Suppressor macrophage treated with lipopolysaccharide for 4 hours (primary cell): ENCODE measurements at regions not wholly inside any gene's neighbourhood (a gene's known extent, or its start where the extent isn't known, plus 50 kb on each side); places are given as distances from the start of the nearest gene placed in this dataset.

Source experiments
- DNase-seq: peaks from one replicate; pipeline ENCODE4 v3.0.0-alpha.2; 2020

DNA sequence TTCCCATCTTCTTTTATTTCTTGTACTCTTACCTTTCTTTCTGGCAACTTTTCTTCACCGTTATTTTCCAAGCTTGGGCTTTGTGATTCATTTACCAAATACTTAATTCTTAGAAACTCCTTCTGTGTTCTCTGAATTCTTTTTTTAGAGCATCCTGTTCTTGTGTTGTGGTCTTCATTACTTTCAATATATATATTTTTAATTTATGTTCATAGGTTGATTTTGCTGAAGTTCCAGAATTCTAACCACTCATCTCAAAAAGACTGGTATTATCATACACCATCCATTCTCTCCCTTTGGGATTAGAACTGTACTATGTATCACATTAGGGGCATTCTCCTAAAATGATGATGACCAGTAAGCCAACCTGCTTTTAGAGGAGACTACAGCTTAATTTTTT is 362.3 kb upstream of the CBLB start:
- no peak for DNase-seq

- DNase-seq, result no peak
Measured at GRCh38 chr3:106232956-106233355, 364.1 kb upstream of the CBLB start.

- no peak for DNase-seq
Measured at GRCh38 chr3:106239195-106239697, 370.4 kb upstream of the CBLB start.

DNA sequence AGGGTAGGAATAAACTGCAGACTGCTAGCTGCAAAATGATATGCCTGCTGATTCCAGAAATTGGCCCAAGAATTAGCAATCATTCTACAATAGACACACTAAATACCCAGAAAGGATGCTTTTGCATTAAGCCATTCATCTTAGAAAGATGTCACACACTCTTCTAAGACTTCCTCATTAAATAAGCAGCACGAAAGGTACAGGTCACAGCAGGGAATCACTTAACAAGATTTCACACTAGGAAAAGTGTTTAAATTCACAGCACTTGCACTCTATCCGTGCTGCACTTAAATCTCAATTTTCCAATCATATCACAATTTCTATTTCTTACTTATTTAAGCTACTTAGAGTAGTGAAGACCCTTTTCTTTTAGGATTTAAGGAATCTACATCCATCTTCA is 372.8 kb upstream of the CBLB start:
- DNase-seq, result no peak

DNA sequence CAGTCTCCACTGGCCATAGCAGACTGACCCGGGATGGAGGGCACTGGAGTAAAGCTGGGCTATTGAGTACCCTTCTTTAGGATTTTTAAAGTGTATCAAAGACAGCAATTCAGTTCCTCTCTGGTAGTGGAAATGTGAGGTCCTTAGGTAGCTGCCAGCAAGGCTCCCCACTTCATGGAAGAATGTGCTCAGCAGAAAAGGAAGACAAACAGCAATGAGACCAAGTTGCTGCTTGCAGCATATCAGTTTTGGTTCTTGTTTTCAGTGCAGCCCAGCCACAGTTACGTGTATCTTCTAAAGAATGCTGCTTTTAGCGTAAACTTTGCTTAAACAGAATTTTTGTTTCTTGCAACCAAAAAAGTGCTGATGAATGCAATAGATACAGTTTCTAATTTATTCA is 374.0 kb upstream of the CBLB start:
- DNase-seq, result no peak

DNA sequence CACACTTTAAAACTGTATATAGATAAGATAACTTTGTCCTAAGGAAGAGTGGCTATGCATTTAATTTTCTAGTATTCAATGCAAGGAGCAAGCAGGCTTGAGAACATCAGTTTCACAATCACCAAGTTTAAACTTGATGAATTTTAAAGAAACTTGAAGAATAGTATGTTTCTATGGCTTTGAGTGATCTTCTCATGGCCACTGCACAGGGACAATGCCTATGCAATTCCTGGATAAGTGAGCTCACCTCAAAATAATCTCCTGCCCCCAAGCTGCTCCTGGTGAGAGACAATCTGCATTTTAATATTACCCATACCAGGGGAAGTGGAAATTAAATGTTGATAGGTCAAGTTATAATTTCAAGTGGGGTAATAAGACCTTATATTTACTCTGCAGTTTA is 376.6 kb upstream of the CBLB start:
- DNase-seq, result no peak

DNA sequence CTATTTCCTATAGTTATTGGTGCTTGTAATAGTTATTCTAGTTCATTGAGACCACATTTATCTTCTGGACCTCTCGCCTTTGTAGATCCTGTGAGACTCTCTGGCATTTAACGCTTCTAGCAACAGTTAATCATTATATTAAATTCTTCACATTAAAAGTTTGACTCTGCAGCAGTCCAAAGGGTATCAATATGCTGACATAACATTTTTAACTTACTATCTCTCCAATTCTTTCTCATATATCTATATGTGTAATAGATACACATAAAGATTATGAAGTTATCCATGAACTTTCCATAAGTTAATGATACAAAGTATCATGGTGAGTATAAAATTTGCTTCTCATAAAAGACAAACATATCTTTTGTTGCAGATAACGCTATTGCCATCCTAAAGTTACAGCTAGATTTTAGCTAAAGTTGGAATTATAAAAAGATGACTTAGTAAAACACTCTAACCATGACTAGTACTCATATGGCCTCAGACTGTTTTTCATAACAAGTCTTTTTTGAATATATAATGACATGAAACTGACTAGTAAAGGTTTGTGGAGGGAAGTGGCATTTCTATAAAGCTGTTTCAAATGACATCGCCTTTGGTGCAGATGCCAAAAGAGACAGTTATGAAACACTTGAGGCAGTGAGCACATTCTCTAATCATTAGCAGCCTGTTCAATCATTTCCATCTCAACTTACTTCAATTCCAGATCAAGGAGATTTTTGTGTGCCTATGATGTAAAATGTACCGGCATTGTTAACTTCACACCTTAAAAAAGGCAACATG is 379.3 kb upstream of the CBLB start:
- DNase-seq, result peak; percentile 6

DNA sequence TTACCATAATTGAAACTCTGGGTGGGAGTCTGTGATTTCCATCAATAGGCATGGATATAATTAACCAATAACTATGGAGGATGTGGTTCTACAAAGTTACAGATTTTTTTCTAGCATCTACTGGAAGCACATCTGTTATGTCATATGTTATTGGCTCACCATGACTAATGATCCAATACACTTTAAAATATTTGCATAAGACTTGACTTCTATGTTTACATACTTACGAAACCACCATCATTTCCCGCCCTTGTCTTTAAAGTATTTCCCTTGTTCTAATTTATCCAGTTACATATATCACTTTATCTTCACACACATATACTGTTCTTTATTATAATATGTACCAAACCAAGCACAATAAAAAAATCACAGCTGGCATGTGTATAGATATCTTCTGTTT is 380.3 kb upstream of the CBLB start:
- peak; percentile 7 for DNase-seq

- no peak for DNase-seq
Measured at GRCh38 chr3:106249981-106250380, 381.2 kb upstream of the CBLB start.

DNA sequence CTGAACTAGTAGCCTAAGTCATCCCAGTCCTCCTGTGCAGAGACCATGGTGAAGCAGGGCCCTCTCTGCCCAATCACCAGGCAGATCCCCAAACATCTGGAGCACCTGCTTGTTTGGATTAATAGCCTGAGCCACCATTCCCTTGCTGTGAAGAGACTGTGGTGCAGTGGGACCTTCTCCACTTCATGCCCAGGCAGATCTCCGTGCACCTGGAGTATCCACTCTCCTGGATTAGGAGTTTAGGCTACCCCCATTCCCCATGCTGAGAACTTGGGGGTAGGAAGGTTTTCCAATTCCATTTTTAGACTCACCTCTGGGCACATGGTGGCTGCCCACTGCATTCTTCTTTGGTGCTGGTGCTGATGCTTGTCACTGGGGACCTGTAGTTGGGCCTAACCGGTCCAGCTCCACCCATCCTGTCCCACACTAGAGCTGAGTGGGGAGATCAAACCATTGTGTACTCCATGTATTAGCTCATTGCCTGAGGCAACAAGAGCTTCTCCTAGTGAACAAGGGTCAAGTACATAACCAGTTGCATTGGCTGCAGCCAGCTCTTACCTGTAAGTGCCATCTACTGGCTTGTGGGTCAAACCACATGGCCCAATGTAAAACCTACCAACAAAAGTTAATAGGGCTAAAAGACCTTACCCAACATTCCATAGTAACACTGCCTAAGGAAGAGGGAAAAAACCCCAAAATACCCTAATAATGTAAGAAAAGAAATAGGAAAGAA is 382.5 kb upstream of the CBLB start:
- no peak for DNase-seq

GRCh38 chr3:106255870-106256248 is 387.0 kb upstream of the CBLB start:
- DNase-seq, result no peak

DNA sequence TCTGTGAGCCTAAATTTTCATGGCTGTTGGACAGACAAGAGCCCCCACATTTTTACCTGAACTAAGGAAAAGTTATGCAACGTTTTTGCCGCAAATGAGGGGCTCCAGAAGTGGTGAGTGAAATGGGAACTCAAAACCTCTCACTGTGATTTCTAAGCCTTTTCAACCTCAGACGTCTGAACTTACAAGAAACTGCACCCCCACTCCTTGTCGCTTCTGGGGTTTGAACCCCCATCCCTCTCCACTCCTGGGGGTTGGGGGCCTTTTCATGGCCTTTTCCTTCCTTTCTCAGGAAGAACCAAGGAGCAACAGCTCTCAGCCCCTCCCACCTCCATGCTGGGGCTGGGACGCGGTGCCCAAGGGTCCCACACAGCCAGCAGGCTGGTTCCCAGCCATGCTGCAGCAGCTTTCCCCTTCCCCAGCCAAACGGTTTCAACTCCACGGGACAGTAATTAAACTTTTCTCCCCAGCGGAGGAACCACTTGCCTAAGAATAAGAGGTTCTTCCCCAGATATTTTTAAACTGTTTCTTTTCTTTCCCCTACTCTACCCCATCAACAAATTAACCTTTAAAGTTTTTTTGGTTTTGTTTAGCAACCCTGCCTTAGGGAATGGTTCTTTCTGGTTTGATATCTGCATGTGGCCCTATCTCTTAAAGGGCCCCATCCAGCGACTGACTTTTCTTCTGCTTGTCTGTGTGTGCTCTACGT is 387.6 kb upstream of the CBLB start:
- no peak for DNase-seq

DNA sequence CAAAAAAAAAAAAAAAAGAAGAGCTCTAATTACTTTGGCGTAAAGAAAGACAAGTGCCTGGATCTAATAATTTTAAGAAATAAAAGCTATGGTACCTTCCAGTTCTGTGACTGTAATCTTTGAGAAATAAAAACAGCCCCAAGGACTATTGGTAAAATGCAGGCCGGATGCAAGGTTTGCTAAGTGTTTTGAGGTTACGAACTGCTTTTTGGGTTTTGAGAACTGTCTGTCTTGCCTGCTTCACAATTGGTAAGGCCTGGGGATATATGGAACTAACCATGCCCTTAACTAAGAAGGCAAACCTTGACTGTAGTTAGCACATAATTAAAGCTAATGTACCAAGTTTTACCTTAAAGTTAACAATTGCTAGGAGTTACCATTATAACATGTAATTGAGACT is 388.4 kb upstream of the CBLB start:
- no peak for DNase-seq

GRCh38 chr3:106261396-106261795 is 392.6 kb upstream of the CBLB start:
- DNase-seq, result no peak

DNA sequence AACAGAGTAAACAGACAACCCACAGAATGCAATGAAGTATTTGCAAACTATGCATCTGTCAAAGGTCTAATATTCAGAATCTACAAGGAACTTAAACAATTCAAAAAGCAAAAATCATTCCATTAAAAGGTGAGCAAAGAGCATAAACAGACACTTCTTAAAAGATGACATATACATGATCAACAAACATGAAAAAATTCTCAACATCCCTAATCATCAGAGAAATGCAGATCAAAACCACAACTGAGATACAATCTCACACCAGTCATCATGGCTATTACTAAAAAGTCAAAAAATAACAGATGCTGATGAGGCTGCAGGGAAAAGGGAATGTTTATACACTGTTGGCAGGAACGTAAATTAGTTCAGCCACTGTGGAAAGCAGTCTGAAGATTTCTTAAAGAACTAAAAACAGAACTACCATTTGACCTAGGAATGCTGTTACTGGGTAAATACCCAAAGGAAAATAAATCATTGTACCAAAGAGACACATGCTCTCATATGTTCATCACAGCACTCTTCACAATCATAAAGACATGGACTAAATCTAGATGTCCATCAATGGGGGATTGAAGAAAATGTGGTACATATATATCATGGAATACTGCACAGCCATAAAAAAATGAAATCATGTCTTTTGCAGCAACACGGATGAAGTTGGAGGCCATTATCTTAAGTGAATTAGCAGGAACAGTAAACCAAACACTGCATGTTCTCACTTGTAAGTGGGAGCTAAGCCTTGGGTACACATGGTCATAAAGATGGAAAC is 393.3 kb upstream of the CBLB start:
- DNase-seq, result no peak

- DNase-seq, result no peak
Measured at GRCh38 chr3:106263011-106263410, 394.2 kb upstream of the CBLB start.

DNA sequence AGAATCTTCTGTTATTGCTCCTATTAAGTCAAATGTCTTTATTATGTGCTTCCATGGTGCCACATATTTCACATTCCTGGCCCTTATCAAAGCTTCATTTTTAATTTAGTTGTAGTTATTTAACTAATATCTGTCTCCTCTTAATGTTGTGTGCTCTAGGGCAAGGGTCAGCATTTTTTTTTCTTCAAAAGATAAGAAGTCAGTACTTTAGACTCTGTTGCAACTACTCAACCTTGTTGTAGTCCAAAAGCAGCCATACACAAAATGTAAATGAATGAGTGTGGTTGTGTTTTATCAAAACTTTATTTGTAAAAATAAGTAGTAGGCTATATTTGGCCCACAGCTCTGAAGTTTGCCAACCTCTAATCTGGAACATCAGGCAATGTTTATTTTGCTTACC is 394.7 kb upstream of the CBLB start:
- DNase-seq, result no peak

DNA sequence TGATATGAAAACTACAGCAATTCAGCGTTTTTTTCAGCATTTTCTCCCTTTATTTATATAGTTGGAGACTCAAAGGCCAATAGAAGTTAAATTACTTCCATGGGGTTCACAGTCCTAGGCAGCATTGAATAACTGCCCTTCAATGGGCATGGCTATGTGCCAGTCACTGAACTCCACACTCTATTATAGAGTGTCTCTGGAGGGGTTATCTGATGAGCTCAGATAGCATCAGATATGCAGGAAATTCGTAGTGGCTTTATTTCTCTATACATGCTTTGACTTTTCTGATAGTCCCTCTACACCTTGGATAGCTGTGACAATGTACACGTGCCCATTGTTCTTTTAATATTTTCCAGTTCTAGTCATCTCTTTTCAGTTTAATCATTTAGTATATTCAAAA is 396.9 kb upstream of the CBLB start:
- no peak for DNase-seq

GRCh38 chr3:106268696-106269095 is 399.9 kb upstream of the CBLB start:
- DNase-seq, result no peak

DNA sequence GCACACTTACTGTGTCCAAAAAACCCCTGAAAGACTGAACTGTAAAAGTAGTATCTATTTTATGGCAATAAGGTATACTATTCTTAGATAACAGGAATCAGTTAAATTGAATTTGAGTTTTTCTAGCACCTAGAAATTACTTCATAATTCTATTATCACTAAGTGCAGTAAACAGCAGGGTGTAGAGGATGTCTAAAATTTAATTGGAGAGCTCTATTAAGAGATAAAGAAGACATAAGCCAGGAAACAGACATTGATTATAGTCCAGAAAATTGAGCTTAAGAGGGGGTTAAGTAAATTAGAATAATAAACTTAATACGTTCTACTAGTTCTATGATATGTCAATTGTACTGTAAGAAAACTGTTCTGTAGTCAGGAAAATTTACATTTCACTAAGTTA is 403.5 kb upstream of the CBLB start:
- no peak for DNase-seq

DNA sequence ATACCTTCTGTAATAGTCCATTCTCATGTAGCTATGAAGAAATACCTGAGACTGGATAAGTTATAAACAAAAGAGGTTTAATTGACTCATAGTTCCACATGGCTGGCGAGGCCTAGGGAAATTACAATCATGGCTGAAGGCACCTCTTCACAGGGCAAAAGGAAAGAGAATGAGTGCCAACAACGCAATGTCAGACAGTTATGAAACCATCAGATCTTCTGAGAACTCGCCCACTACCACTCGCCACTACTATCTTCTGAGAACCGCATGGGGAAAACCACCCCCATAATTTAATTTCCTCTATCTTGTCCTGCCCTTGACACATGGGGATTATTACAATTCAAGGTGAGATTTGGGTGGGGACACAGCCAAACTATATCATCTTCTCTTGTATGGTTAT is 406.8 kb upstream of the CBLB start:
- no peak for DNase-seq

DNA sequence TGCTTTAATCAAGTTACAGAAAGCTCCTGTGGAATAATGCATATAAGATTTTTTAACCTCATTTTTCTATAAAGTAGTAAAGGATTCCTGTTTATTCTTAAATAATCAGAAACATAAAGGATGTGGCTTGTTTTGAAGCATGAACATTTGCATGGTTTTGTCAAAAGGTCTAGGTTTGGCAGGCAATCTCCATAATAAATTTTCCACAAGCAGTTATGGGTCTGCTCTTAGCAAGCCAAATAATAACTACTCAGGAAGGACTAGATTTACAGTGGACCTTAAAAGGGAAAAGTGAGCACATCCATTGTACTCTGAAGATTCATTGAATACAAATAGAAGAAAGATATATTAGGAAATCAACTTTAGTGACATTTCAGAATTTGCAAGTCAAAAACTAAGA is 407.3 kb upstream of the CBLB start:
- DNase-seq, result no peak
